GM12872 (cell line): ENCODE measurements at regions not wholly inside any gene's neighbourhood (a gene's known extent, or its start where the extent isn't known, plus 50 kb on each side); places are given as distances from the start of the nearest gene placed in this dataset.

Experiments used
- TF ChIP-seq, protein P1 (sequence below): IDR thresholded peaks from 3 replicates; pipeline ENCODE4 v1.5.1; 2011; ENCODE audit warnings: low read depth, mild to moderate bottlenecking, low read length, moderate library complexity; ENCODE audit not compliant: insufficient read depth

DNA sequence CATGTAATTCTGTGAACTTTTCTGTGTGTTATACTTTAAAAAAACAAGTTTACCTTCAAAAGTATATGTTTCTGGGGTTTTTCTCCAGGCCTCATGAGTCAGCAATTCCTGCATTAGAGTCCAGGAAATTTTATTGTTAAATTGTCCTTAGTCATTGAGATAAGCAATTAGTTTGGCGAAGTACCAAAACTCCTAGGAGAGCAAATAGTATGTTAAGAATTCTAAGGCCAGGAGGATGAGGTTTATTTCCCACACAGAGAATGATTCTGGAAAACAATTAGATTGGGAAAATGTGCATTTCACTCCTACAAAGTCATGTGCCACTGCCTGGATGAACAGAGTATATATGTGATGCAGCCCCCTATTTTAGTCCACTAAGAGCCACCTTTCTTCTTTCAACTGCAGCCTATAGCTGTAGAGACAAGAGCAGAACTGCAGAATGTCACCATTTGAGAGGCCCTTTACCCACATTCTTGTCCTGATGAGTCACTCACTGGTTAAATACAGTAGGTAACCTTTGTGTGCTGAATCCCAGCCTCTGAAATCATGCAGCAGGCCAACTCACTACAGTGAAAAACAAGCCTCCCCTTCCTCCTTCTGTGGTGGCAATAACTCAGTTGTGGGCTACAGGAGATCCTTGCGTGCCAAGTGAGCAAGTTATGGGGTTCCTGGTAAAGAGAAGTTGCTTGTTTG is 452.8 kb upstream of the THBS1 start:
- TF ChIP-seq, protein P1, sequence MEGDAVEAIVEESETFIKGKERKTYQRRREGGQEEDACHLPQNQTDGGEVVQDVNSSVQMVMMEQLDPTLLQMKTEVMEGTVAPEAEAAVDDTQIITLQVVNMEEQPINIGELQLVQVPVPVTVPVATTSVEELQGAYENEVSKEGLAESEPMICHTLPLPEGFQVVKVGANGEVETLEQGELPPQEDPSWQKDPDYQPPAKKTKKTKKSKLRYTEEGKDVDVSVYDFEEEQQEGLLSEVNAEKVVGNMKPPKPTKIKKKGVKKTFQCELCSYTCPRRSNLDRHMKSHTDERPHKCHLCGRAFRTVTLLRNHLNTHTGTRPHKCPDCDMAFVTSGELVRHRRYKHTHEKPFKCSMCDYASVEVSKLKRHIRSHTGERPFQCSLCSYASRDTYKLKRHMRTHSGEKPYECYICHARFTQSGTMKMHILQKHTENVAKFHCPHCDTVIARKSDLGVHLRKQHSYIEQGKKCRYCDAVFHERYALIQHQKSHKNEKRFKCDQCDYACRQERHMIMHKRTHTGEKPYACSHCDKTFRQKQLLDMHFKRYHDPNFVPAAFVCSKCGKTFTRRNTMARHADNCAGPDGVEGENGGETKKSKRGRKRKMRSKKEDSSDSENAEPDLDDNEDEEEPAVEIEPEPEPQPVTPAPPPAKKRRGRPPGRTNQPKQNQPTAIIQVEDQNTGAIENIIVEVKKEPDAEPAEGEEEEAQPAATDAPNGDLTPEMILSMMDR = no peak

DNA sequence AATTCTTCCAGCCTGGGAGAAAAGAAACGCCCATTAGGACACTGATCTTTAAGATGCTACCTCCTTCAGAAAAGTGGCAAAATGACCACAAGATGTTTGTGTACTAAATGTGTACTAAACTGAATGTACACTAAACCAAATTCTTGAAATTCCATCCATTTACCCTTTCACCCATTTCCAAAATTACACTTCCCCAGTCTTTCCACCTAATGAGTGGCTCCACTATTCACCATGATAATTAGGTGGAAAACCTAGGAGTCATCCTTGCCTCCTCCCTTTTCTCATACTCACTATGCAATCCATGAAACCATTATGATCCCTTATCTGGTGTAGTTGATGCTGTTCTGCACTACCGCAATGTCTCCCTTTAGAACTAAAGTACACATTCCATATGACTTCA is 452.1 kb upstream of the THBS1 start:
- TF ChIP-seq, protein P1 = no peak

DNA sequence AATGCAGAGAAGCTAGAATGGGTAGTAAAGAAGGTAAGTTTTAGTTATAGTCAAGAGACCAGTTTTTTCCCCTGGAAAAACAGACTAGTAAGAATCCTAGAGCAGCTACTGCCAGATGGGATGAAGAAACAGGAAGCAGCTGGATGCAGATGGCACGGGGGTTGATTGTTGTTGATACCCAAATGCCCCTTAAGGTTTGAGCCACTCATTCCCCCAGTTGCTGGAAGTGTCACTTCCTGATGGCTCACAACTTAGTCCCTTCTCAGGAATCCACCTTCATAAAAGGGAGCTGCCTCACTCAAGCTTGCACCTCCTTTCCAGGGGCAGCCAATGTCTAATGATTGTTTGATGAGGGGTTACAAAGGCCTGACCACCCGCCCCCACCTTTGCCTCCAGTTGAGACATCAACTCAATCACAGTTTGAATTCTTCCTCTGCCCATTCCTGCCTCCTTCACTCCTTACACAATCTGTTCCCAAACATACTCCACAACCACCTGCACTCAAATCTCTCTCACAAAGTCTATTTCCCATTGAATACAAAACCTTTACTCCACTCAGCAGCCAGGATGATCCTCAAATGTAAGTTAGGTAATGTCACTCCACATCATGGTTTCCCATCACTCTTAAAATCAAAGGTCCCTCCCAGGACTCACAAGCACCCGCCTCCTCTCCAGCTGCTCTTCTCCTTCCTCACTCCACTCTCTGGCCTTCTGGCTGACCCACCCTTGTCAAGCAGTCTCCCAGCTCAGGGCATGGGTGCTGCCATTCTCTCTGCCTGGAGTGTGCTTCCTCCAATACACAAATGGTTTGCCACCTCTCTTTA is 450.1 kb upstream of the THBS1 start:
- TF ChIP-seq, protein P1 = no peak

DNA sequence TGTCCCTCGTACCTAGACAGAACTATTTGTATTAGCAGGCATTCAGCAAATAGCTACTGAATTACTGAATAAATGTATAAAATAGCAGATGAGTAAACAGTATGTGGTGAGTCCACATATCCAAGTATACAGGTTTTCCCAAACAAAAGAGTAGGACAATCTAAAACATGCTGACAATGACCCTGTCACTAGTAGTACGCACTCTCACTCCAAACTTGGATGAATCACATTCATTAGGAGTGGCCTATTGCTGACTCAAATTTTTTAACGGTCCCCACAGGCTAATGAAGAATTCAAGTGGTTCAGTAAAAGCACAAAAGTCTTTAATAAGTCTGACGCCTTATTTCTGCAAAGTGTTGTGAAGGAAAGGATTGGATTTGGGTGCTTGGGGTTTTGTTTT is 449.3 kb upstream of the THBS1 start:
- TF ChIP-seq, protein P1 = no peak

DNA sequence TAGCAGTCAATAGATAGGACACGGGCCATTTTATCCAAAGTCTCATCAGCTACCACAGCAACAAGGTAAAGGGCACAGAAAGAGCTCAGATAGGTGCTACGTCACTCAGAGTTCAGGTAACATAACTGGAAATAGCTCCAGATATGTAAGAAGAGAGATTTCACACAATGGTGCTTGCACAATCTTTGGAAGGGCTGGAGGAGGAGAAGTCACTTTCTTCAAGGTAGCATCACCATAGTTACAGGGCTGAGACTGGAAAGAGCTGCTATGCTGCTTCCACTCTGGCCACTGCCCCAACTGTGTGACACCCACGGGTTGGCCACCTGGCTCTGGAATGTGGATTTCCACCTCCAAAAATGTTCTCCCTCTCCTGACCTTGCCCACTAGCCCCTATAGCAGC is 448.8 kb upstream of the THBS1 start:
- TF ChIP-seq, protein P1 = no peak

DNA sequence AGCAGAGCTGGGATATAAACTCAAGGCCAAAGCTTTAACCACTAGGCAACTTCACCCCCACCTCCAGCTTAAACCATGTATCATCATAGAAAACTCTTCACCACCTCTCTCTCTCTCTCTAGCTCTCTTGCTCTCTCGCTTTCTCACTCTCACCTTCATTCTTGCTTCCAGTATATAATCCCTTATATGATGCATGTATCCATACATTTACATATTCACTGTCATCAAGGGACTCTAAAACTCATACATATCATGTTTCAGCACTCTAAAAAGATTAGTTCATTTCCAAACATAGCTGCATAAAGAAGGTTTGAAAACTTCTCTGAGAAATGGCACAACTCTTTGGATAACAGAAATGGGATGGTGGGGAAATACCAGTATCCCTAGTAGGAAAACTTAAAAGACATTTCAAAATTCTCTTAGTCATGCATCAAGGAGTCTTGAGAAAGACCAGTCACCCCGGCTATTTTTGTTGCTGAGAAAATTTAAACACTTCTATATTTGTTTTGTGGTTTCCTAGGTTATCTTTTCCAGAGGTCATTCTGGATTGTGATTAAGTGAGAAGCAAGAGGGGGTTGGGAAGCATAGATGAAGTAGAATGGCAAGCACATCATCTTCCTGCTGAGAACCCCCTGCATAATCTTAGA is 447.8 kb upstream of the THBS1 start:
- TF ChIP-seq, protein P1 = no peak

DNA sequence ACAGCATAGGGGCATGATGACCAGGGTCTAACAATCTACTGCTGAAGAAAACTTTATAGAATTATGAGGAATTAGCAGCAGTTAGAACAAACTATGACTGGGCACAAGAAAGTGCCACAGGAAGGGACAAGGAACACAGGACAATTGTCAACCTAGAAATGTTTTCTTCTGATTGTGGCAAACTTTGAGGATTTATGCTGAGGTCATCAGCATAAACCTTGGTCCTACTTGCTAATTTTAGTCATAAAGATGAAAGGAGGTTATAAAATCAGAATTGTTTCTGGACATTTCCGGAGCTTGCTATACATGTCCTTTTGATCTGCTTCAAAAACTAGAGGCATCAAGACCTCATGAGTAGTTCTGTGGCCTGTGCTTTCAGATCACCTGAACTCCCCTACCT is 446.6 kb upstream of the THBS1 start:
- TF ChIP-seq, protein P1 = no peak
